OCI-LY3 (cell line): ENCODE measurements at regions not wholly inside any gene's neighbourhood (a gene's known extent, or its start where the extent isn't known, plus 50 kb on each side); places are given as distances from the start of the nearest gene placed in this dataset.

Experiments
- H2AFZ ChIP-seq: fragments of 200-600, 300-600 bp; shearing (Covaris generic); 2 replicates; pipeline ENCODE4 v1.6.0; 2014; ENCODE audit warnings: antibody characterized with exemption, low read depth, low read length
- H3K27ac ChIP-seq: fragments of 200-600, 300-600 bp; sonication (generic); 2 replicates; pipeline ENCODE4 v1.5.1; 2014; ENCODE audit warnings: mild to moderate bottlenecking, low read length, moderate library complexity, mixed read lengths
- H3K27me3 ChIP-seq: fragments of 200-600, 300-600 bp; sonication (generic); 2 replicates; pipeline ENCODE4 v1.6.1; 2014; ENCODE audit warnings: low read depth, low read length, mixed read lengths
- H3K36me3 ChIP-seq: fragments of 200-600, 300-600 bp; sonication (generic); replicated peaks from 2 replicates; pipeline ENCODE3; 2014; ENCODE audit warnings: low read depth, low read length, mixed read lengths
- H3K4me1 ChIP-seq: fragments of 300-600, 200-600 bp; sonication (generic); 2 replicates; pipeline ENCODE4 v1.6.1; 2014; ENCODE audit warnings: low read length, mixed read lengths
- H3K4me2 ChIP-seq: fragments of 200-600, 300-600 bp; sonication (generic); 2 replicates; pipeline ENCODE4 v1.6.1; 2014; ENCODE audit warnings: low read length, mixed read lengths
- H3K4me3 ChIP-seq: fragments of 300-600, 200-600 bp; sonication (generic); 2 replicates; pipeline ENCODE4 v1.5.1; 2014; ENCODE audit warnings: antibody characterized with exemption, mild to moderate bottlenecking, low read length, moderate library complexity
- H3K79me2 ChIP-seq: fragments of 300-600, 200-600 bp; shearing (Covaris generic); 2 replicates; pipeline ENCODE4 v1.6.1; 2014; ENCODE audit warnings: mild to moderate bottlenecking, low read length, mixed read lengths
- H3K9ac ChIP-seq: fragments of 300-600, 200-600 bp; shearing (Covaris generic); 2 replicates; pipeline ENCODE4 v1.6.0; 2014; ENCODE audit warnings: mild to moderate bottlenecking, low read length, moderate library complexity
- H3K9me3 ChIP-seq: fragments of 200-600, 300-600 bp; shearing (Covaris generic); 2 replicates; pipeline ENCODE4 v1.6.1; 2014; ENCODE audit warnings: low read length, mixed read lengths; ENCODE audit not compliant: insufficient read depth
- H4K20me1 ChIP-seq: fragments of 200-600, 300-600 bp; sonication (generic); 2 replicates; pipeline ENCODE4 v1.6.1; 2016; ENCODE audit warnings: low read length, mixed read lengths; ENCODE audit not compliant: insufficient read depth
- EZH2phosphoT487 ChIP-seq: fragments of 200-600 bp; shearing (Covaris generic); IDR thresholded peaks from 2 replicates; pipeline ENCODE4 v1.6.1; 2018; ENCODE audit warnings: antibody characterized with exemption, mixed run types, low read depth
- TF ChIP-seq, protein P1 (sequence below): fragments of 200-600, 300-600 bp; sonication (generic); IDR thresholded peaks from 2 replicates; pipeline ENCODE4 v1.5.1; 2014; ENCODE audit warnings: antibody characterized with exemption, low read length, low read depth

DNA sequence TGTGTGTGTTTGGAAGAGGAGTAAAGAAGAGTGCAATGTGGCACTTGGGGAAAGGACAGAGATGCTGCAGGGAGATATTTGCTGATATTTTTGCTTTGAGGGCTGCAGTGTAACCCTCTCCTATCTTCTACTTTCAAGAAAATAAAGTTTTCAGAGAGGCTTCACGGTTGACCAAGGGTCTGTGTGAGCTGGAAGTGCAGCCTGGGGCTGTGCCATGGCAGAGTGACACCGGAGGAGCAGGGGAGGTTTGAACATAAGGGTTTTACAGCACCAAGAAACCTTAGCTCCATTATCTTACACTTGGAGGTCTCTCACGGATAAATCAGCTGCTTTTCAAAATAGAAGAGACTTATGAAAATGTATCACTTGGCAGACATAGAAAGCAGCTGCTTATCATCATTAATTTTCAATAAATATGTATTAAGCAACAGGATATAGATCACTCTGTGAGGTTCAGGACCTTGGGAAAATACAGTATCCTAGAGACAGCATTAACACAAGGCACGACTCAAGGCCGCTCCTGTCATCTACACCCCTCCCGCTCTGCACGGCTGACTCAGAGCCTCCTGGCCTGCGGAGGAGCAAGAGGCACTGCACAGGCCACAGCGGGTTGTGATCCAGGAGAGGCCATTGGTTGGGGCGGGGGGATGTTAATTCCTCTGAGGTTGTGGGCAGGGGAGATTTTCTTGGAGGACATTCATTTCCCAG, 127.8 kb downstream of the COPS8 start:
- Histone ChIP-seq H3K9ac (no peak overlapping the region), H3K4me3 (no peak overlapping the region), H3K36me3 (no peaks in the 10 kb centered on the region), H3K4me2 (no peak overlapping the region), H2AFZ (no peak overlapping the region), H3K27ac (no peak overlapping the region), H3K9me3 (no peaks in the 10 kb centered on the region), H3K27me3 (no peaks in the 10 kb centered on the region), H3K4me1 (no peaks in the 10 kb centered on the region), H4K20me1 (no peaks in the 10 kb centered on the region), H3K79me2 (no peaks in the 10 kb centered on the region)
- TF ChIP-seq, protein P1, sequence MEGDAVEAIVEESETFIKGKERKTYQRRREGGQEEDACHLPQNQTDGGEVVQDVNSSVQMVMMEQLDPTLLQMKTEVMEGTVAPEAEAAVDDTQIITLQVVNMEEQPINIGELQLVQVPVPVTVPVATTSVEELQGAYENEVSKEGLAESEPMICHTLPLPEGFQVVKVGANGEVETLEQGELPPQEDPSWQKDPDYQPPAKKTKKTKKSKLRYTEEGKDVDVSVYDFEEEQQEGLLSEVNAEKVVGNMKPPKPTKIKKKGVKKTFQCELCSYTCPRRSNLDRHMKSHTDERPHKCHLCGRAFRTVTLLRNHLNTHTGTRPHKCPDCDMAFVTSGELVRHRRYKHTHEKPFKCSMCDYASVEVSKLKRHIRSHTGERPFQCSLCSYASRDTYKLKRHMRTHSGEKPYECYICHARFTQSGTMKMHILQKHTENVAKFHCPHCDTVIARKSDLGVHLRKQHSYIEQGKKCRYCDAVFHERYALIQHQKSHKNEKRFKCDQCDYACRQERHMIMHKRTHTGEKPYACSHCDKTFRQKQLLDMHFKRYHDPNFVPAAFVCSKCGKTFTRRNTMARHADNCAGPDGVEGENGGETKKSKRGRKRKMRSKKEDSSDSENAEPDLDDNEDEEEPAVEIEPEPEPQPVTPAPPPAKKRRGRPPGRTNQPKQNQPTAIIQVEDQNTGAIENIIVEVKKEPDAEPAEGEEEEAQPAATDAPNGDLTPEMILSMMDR, result no peak
- TF ChIP-seq EZH2phosphoT487, result no peak

DNA sequence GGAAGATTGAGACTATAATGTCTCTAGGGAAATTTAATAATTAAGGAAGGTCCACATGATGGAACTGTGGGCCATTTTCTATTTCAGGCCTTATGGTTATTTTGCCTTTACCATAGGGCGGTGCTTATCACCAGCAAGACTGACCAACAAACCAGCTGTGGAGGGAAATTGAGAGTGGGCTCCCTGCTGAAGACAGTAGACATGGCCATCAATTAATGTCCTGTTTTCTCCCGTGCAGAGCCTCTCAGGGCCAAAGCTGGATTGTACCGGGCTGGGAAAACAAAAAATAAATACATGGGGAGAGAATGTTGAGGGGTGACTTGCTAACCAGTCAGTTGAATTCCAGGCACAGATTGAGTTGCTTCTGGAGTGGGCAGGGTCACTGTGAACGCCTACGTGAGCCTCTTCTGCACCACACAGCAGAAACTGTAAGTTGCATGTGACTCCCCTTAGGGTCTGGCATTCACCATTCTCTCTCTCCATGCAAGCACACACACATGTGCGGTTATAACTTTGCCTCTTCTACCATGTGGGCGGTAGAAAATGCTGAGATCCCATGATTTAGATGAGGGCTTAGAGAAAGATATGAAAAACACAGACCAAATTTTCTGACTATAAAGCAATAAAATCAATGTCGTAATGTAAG, 128.5 kb downstream of the COPS8 start:
- Histone ChIP-seq H3K4me2 (no peak overlapping the region), H3K79me2 (no peaks in the 10 kb centered on the region), H3K9me3 (no peaks in the 10 kb centered on the region), H3K36me3 (no peaks in the 10 kb centered on the region), H3K9ac (no peak overlapping the region), H3K4me3 (no peak overlapping the region), H3K27ac (no peak overlapping the region), H4K20me1 (no peaks in the 10 kb centered on the region), H3K4me1 (no peaks in the 10 kb centered on the region), H3K27me3 (no peaks in the 10 kb centered on the region), H2AFZ (no peak overlapping the region)
- TF ChIP-seq, protein P1, result no peak
- no peak for TF ChIP-seq EZH2phosphoT487

DNA sequence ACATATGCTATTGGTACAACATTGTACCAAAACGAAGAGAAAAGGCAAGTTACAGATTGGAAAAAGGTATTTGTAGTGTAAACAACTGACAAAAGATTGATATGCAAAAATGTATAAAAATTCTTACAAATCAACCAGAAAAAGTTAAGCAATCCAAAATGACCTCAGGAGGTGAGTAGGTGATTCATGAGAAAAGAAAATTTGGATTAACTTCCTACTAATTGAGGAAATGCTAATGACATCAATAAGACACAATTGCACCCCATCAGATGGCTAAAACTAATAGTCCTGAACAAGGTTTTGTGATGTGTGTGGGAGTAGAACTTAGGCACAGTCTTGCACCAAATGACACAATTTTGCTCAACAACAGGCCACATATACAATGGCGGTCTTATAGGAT, 129.3 kb downstream of the COPS8 start:
- Histone ChIP-seq H3K4me2 (no peak overlapping the region), H3K4me3 (no peak overlapping the region), H3K9me3 (no peaks in the 10 kb centered on the region), H3K9ac (no peak overlapping the region), H3K36me3 (no peaks in the 10 kb centered on the region), H3K27me3 (no peaks in the 10 kb centered on the region), H3K4me1 (no peaks in the 10 kb centered on the region), H3K27ac (no peak overlapping the region), H4K20me1 (no peaks in the 10 kb centered on the region), H2AFZ (no peak overlapping the region), H3K79me2 (no peaks in the 10 kb centered on the region)
- TF ChIP-seq, protein P1, result no peak
- no peak for TF ChIP-seq EZH2phosphoT487

DNA sequence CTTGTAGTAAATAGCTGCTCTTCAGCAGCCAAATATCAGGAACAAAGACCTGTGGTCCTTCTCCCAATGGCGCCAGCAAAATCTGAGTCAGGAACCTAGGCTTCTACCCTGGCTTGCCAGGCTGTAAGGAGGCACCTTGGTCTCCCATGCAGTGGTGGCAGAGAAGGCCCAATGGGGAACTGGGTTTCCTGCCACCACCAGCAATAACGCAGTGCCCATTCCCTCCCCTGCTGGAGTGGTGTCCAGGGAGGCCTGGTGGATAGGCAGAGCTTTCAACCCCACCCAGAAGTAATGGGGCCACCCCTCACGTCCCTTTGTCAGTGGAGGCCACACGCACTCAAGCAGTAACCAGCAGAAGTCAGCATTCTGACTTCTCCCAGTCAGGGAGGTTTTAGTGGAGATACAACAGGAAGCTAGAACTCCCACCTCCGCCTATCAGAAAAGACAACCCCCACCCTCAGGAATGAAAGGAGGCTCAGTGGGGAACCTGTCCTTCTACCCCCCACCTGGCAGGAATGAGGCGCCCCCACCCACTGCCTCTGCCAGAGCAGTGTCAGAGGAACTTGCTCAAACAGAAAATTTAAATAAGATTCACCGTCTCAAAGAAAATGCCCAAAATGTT, 132.4 kb downstream of the COPS8 start:
- Histone ChIP-seq H3K9me3 (no peaks in the 10 kb centered on the region), H3K4me3 (no peak overlapping the region), H3K27ac (no peak overlapping the region), H3K27me3 (no peaks in the 10 kb centered on the region), H2AFZ (no peak overlapping the region), H3K4me2 (no peak overlapping the region), H3K36me3 (no peaks in the 10 kb centered on the region), H3K4me1 (no peaks in the 10 kb centered on the region), H3K9ac (no peak overlapping the region), H3K79me2 (no peaks in the 10 kb centered on the region), H4K20me1 (no peaks in the 10 kb centered on the region)
- no peak for TF ChIP-seq EZH2phosphoT487
- TF ChIP-seq, protein P1, result no peak
